ENCODE measurements at regions not wholly inside any gene's neighbourhood (a gene's known extent, or its start where the extent isn't known, plus 50 kb on each side); places are given as distances from the start of the nearest gene placed in this dataset.

- DNase-seq: no peak
Measured at GRCh38 chr5:144582066-144582465, 411.4 kb downstream of the KCTD16 start.

- no peak for DNase-seq
Measured at GRCh38 chr5:144581044-144581443, 410.4 kb downstream of the KCTD16 start.

GRCh38 chr5:144577676-144578075 is 407.0 kb downstream of the KCTD16 start:
- no peak for DNase-seq

- DNase-seq: no peak
Measured at GRCh38 chr5:144575736-144576135, 405.1 kb downstream of the KCTD16 start.

- no peak for DNase-seq
Measured at GRCh38 chr5:144567421-144567780, 396.7 kb downstream of the KCTD16 start.

- no peak for DNase-seq
Measured at GRCh38 chr5:144566747-144567420, 396.2 kb downstream of the KCTD16 start.

GRCh38 chr5:144549580-144549979 is 378.9 kb downstream of the KCTD16 start:
- DNase-seq: no peak

GRCh38 chr5:144548936-144549335 is 378.3 kb downstream of the KCTD16 start:
- no peak for DNase-seq

- DNase-seq: no peak
Measured at GRCh38 chr5:144547098-144547499, 376.4 kb downstream of the KCTD16 start.

GRCh38 chr5:144538845-144539244 is 368.2 kb downstream of the KCTD16 start:
- no peak for DNase-seq
